ENCODE measurements at regions not wholly inside any gene's neighbourhood (a gene's known extent, or its start where the extent isn't known, plus 50 kb on each side); places are given as distances from the start of the nearest gene placed in this dataset.

DNA sequence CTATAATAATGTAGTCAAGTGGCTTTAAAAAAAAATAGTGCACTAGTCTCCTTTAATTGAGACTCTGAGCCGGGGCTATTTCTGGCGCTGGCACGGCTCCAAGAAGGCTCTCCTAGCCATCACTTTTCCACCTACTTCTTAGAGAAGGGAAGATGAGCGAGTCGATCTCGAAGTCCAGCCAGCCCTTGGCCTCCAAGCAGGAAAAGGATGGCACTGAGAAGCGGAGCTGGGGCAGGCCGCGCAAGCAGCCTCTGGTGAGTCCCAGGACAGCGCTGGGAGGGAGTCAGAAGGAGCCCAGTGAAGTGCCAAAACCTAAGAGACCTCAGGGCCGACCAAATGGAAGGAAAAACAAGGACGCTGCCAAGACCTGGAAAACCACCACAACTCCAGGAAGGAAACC lies 531.9 kb downstream of the MAGEB5 start:
- TF ChIP-seq, protein P1, sequence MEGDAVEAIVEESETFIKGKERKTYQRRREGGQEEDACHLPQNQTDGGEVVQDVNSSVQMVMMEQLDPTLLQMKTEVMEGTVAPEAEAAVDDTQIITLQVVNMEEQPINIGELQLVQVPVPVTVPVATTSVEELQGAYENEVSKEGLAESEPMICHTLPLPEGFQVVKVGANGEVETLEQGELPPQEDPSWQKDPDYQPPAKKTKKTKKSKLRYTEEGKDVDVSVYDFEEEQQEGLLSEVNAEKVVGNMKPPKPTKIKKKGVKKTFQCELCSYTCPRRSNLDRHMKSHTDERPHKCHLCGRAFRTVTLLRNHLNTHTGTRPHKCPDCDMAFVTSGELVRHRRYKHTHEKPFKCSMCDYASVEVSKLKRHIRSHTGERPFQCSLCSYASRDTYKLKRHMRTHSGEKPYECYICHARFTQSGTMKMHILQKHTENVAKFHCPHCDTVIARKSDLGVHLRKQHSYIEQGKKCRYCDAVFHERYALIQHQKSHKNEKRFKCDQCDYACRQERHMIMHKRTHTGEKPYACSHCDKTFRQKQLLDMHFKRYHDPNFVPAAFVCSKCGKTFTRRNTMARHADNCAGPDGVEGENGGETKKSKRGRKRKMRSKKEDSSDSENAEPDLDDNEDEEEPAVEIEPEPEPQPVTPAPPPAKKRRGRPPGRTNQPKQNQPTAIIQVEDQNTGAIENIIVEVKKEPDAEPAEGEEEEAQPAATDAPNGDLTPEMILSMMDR (IDR thresholded peaks at IDR 0.05) = no peak
- TF ChIP-seq POLR2A (IDR thresholded peaks at IDR 0.05) = no peak
- intact Hi-C loops (cut with DNase I; ENCODE audit: low total_unique reads) = no loop called here
- WGBS, 2 donors = 73 to 76% methylated on average over 12 of the region's 12 CpGs
- H3K4me3 ChIP-seq (ENCODE audit: low read depth, poor library complexity, severe bottlenecking) = no peak overlapping the region
- no peak for DNase-seq (ENCODE audit: low spot score in 2 of 2)

GRCh38 chrX:26722666-26723428 lies 506.9 kb downstream of the MAGEB5 start:
- H3K4me3 ChIP-seq (ENCODE audit: low read depth, poor library complexity, severe bottlenecking) = no peak overlapping the region
- DNase-seq (ENCODE audit: low spot score in 2 of 2) = no peak
- intact Hi-C loops (cut with DNase I; ENCODE audit: low total_unique reads) = no loop called here
- WGBS, 2 donors = 77 to 89% methylated on average over 7 to 9 of the region's 9 CpGs
- TF ChIP-seq, protein P1 (IDR thresholded peaks at IDR 0.05) = no peak
- TF ChIP-seq POLR2A (IDR thresholded peaks at IDR 0.05) = no peak

DNA sequence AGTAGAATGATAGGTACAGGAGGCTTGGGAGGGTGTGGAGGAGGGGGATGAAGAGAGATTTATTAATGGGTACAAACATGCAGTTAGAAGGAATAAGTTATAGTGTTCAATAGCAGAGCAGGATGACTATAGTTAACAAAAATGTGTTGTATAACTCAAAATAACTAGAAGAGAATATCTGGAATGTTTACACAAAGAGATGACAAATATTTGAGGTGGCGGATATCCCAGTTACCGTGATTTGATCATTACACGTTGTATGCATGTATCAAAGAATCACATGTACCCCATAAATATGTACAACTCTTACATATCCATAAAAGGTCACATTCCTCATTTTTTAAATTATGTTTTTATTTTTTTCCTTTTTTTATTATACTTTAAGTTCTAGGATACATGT lies 456.6 kb downstream of the MAGEB5 start:
- intact Hi-C loops (cut with DNase I; ENCODE audit: low total_unique reads) = no loop called here
- TF ChIP-seq, protein P1 (IDR thresholded peaks at IDR 0.05) = no peak
- no peak for TF ChIP-seq POLR2A (IDR thresholded peaks at IDR 0.05)
- WGBS, 2 donors = 84 to 86% methylated on average over 3 of the region's 3 CpGs
- no peak for DNase-seq (ENCODE audit: low spot score in 2 of 2)
- H3K4me3 ChIP-seq (ENCODE audit: low read depth, poor library complexity, severe bottlenecking) = no peak overlapping the region

GRCh38 chrX:26670521-26670920 lies 454.6 kb downstream of the MAGEB5 start:
- WGBS, 2 donors = 62 to 79% methylated on average over 1 of the region's 1 CpG
- H3K4me3 ChIP-seq (ENCODE audit: low read depth, poor library complexity, severe bottlenecking) = no peak overlapping the region
- intact Hi-C loops (cut with DNase I; ENCODE audit: low total_unique reads) = no loop called here
- no peak for DNase-seq (ENCODE audit: low spot score in 2 of 2)
- TF ChIP-seq, protein P1 (IDR thresholded peaks at IDR 0.05) = no peak
- TF ChIP-seq POLR2A (IDR thresholded peaks at IDR 0.05) = no peak

GRCh38 chrX:26664919-26665318 lies 448.9 kb downstream of the MAGEB5 start:
- TF ChIP-seq, protein P1 (IDR thresholded peaks at IDR 0.05) = no peak
- TF ChIP-seq POLR2A (IDR thresholded peaks at IDR 0.05) = no peak

GRCh38 chrX:26653050-26653449 lies 437.1 kb downstream of the MAGEB5 start:
- intact Hi-C loops (cut with DNase I; ENCODE audit: low total_unique reads) = no loop called here
- no peak overlapping the region for H3K4me3 ChIP-seq (ENCODE audit: low read depth, poor library complexity, severe bottlenecking)
- TF ChIP-seq, protein P1 (IDR thresholded peaks at IDR 0.05) = no peak
- no peak for DNase-seq (ENCODE audit: low spot score in 2 of 2)
- 77 to 84% methylated on average over 2 of the region's 2 CpGs for WGBS, 2 donors

More at GRCh38 chrX:26664919-26665318, 448.9 kb downstream of the MAGEB5 start:
- DNase-seq (ENCODE audit: low spot score in 2 of 2) = no peak
- no peak overlapping the region for H3K4me3 ChIP-seq (ENCODE audit: low read depth, poor library complexity, severe bottlenecking)
- WGBS, 2 donors = 71 to 85% methylated on average over 3 of the region's 3 CpGs
- intact Hi-C loops (cut with DNase I; ENCODE audit: low total_unique reads) = no loop called here

Measured in lower leg skin (tissue), 4 donors.